Panc1 (cell line): ENCODE measurements at regions not wholly inside any gene's neighbourhood (a gene's known extent, or its start where the extent isn't known, plus 50 kb on each side); places are given as distances from the start of the nearest gene placed in this dataset.

Experiments
- POLR2AphosphoS5 ChIP-seq: IDR thresholded peaks from 2 replicates; pipeline ENCODE4 v1.6.1; 2012; ENCODE audit warnings: mild to moderate bottlenecking, low read depth, low read length, moderate library complexity
- SIN3A ChIP-seq: IDR thresholded peaks from 2 replicates; pipeline ENCODE4 v1.6.1; 2012; ENCODE audit warnings: low read depth, mild to moderate bottlenecking, low read length, moderate library complexity, borderline replicate concordance; ENCODE audit not compliant: insufficient read depth
- TCF7L2 ChIP-seq: IDR thresholded peaks from 2 replicates; pipeline ENCODE4 v1.6.1; 2011; ENCODE audit warnings: mild to moderate bottlenecking, low read depth, low read length, inconsistent platforms
- TF ChIP-seq, protein P1 (sequence below): fragments of 450-650 bp; IDR thresholded peaks from 2 replicates; pipeline ENCODE4 v1.5.1; 2017; ENCODE audit warnings: mild to moderate bottlenecking
- TF ChIP-seq, protein P2 (sequence below), 2 experiments: IDR thresholded peaks; 2 replicates each; pipeline ENCODE4 v1.6.1; 2011 to 2012; ENCODE audit warnings: low read depth in 2 of 2, control low read depth in 1 of 2, low read length in 1 of 2, mild to moderate bottlenecking in 1 of 2, moderate library complexity in 1 of 2; ENCODE audit not compliant: insufficient read depth in 1 of 2

DNA sequence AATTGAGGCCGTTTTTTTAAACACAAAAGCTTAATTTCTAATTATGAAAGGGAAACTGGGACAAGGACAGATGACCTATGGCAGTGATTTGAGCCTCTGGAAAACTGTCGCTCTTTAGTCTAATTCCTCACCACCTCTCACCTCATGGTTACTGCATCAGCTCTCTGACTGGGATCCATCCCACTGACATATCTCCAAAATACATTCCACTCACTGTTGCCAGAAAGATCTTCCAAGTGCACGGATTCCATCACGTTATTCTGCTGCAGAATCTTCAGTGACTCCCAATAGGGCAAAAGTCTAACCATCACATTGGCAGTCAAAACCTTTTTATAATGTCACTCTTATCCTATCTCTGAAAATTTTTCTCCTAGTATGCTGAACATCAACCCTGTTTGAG is 132.3 kb upstream of the MB21D2 start:
- TF ChIP-seq, protein P1, sequence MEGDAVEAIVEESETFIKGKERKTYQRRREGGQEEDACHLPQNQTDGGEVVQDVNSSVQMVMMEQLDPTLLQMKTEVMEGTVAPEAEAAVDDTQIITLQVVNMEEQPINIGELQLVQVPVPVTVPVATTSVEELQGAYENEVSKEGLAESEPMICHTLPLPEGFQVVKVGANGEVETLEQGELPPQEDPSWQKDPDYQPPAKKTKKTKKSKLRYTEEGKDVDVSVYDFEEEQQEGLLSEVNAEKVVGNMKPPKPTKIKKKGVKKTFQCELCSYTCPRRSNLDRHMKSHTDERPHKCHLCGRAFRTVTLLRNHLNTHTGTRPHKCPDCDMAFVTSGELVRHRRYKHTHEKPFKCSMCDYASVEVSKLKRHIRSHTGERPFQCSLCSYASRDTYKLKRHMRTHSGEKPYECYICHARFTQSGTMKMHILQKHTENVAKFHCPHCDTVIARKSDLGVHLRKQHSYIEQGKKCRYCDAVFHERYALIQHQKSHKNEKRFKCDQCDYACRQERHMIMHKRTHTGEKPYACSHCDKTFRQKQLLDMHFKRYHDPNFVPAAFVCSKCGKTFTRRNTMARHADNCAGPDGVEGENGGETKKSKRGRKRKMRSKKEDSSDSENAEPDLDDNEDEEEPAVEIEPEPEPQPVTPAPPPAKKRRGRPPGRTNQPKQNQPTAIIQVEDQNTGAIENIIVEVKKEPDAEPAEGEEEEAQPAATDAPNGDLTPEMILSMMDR = no peak
- TF ChIP-seq POLR2AphosphoS5 = no peak
- no peak for TF ChIP-seq SIN3A
- TF ChIP-seq, protein P2, sequence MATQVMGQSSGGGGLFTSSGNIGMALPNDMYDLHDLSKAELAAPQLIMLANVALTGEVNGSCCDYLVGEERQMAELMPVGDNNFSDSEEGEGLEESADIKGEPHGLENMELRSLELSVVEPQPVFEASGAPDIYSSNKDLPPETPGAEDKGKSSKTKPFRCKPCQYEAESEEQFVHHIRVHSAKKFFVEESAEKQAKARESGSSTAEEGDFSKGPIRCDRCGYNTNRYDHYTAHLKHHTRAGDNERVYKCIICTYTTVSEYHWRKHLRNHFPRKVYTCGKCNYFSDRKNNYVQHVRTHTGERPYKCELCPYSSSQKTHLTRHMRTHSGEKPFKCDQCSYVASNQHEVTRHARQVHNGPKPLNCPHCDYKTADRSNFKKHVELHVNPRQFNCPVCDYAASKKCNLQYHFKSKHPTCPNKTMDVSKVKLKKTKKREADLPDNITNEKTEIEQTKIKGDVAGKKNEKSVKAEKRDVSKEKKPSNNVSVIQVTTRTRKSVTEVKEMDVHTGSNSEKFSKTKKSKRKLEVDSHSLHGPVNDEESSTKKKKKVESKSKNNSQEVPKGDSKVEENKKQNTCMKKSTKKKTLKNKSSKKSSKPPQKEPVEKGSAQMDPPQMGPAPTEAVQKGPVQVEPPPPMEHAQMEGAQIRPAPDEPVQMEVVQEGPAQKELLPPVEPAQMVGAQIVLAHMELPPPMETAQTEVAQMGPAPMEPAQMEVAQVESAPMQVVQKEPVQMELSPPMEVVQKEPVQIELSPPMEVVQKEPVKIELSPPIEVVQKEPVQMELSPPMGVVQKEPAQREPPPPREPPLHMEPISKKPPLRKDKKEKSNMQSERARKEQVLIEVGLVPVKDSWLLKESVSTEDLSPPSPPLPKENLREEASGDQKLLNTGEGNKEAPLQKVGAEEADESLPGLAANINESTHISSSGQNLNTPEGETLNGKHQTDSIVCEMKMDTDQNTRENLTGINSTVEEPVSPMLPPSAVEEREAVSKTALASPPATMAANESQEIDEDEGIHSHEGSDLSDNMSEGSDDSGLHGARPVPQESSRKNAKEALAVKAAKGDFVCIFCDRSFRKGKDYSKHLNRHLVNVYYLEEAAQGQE (IDR thresholded peaks at IDR 0.05; ENCODE audit: insufficient read depth in 1 of 2, low read depth in 2 of 2, low read length in 1 of 2) = no peak
- TF ChIP-seq TCF7L2 = no peak
